Spleen (tissue), 7 donors: ENCODE measurements at regions not wholly inside any gene's neighbourhood (a gene's known extent, or its start where the extent isn't known, plus 50 kb on each side); places are given as distances from the start of the nearest gene placed in this dataset.

Source experiments
- CTCF ChIP-seq, 11 experiments: fragments of 200-600 bp in 7 of 11; fragments of 450-650 bp in 4 of 11; sonication (generic) in 4 of 11; IDR thresholded peaks in 8 of 11; conservative IDR thresholded peaks in 3 of 11; 1 replicate in 7 of 11; 2 replicates in 4 of 11; pipeline versions ENCODE4 v1.4.0 to v1.8.0; 2016 to 2021; ENCODE audit warnings: antibody characterized with exemption in 11 of 11, inconsistent platforms in 4 of 11, mild to moderate bottlenecking in 1 of 11
- POLR2A ChIP-seq, 3 donors: fragments of 450-650 bp; IDR thresholded peaks; one replicate each; pipeline ENCODE4 v1.5.1; 2017; ENCODE audit warnings: antibody characterized with exemption in 3 of 3, mild to moderate bottlenecking in 1 of 3
- POLR2AphosphoS5 ChIP-seq, 3 donors: sonication (generic); formaldehyde crosslinking; IDR thresholded peaks; one replicate each; pipeline ENCODE4 v1.5.1; 2017; ENCODE audit warnings: antibody characterized with exemption in 3 of 3
- donor health status: DM: no; HTN: no; CAD: no; lungs with moderate emphysema.
- donor health status: DM: no; HTN: no; CAD: no.
- donor health status: DM: no; HTN: no; CAD: no.

- TF ChIP-seq POLR2A (IDR thresholded peaks at IDR 0.05) (no peak), CTCF (IDR thresholded peaks at IDR 0.05 in 8 of 11, conservative IDR thresholded peaks at IDR 0.05 in 3 of 11) (no peak), POLR2AphosphoS5 (IDR thresholded peaks at IDR 0.05) (no peak)
These were observed 576.4 kb upstream of the ROBO2 start for GRCh38 chr3:76463501-76463900.
